ENCODE measurements at regions not wholly inside any gene's neighbourhood (a gene's known extent, or its start where the extent isn't known, plus 50 kb on each side); places are given as distances from the start of the nearest gene placed in this dataset.

GRCh38 chr5:56585999-56586691 lies 229.2 kb upstream of the MAP3K1 start:
- no peaks in the 10 kb centered on the region for H3K79me2 ChIP-seq (ENCODE audit: insufficient read depth, low read length)
- H2AFZ ChIP-seq (ENCODE audit: low read length), result no peak overlapping the region
- no TSS peak for BruUV-seq (replicated peaks)
- intact Hi-C loops (cut with micrococcal nuclease; ENCODE audit: unreplicated experiment) (no loop called here), in situ Hi-C loops (cut with HindIII; ENCODE audit: extremely low pct_ligation_motif_present, low pct_unique_long_range_greater_than_20kb) (no loop called here)
- peaks cover 4 to 23% of the 10 kb centered on the region in 2 experiments for H3K27me3 ChIP-seq (ENCODE audit: control insufficient read depth in 1 of 2, insufficient read depth in 2 of 2, low read length in 2 of 2)
- no peaks in the 10 kb centered on the region for H3K36me3 ChIP-seq (replicated peaks in 1 of 2; ENCODE audit: control insufficient read depth in 1 of 2, insufficient read depth in 2 of 2, low read length in 2 of 2)
- no peak overlapping the region for H3K9ac ChIP-seq (ENCODE audit: insufficient read depth, low read depth, low read length)
- DNase-seq (ENCODE audit: low spot score) (no peak), ATAC-seq (no peak; the same call in 2 of the 3 replicates), FAIRE-seq (no peak)
- H3K9me3 ChIP-seq (ENCODE audit: low read length), result no peaks in the 10 kb centered on the region
- no peaks in the 10 kb centered on the region for H4K20me1 ChIP-seq (ENCODE audit: insufficient read depth, low read length)
- H3K4me1 ChIP-seq (ENCODE audit: insufficient read depth, low read length), result peaks cover 10% of the 10 kb centered on the region; the same call in 1 of the 2 replicates
- WGBS (ENCODE audit: low lambda C conversion rate), result 33% methylated on average over 12 of the region's 14 CpGs
- ChIA-PET CTCF (ENCODE audit: low intra/inter-chr PET ratio, low total read pairs) (no interaction called here), POLR2A (no interaction called here)
- H3K4me3 ChIP-seq (replicated peaks in 1 of 3; ENCODE audit: insufficient read depth in 1 of 3, low read depth in 2 of 3, low read length in 3 of 3), result no peak overlapping the region
- no peak overlapping the region for H3K27ac ChIP-seq (ENCODE audit: extremely low read length, insufficient read depth, low read length)
- TF ChIP-seq ZZZ3 (CRISPR knock-in tag; IDR thresholded peaks at IDR 0.05; ENCODE audit: borderline replicate concordance) (no peak), RNF2 (conservative IDR thresholded peaks at IDR 0.05; ENCODE audit: low read depth) (0 out of 2 replicates have a peak, but pooled peaks have one; percentile 39), MAFK (conservative IDR thresholded peaks at IDR 0.05 in 1 of 2, IDR thresholded peaks at IDR 0.05 in 1 of 2; ENCODE audit: low read length in 2 of 2) (no peak), EHMT2 (IDR thresholded peaks at IDR 0.05; ENCODE audit: borderline replicate concordance, low read depth, low read length) (no peak)
- H3K4me2 ChIP-seq (ENCODE audit: low read depth, low read length), result no peak overlapping the region; the same call in 1 of the 2 replicates

DNA sequence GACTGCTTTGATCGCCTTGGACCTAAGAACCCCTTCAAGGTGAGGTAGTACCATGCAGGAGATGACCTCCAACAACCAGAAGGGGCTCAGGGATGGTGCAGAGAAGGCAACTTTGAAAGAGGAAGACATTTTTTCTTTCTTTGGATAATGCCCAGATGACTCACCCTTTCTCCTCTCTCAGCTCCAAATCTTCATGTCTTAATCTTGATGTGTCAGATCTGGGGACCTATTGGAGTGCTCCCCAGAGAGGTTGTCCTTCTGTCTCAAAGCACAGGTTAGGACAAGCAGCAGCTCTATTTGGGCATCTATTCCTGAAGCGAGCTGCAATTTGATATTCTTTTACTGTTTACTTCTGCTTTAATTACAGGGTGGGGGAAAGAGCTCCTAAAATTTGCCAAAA lies 229.9 kb upstream of the MAP3K1 start:
- no peak for FAIRE-seq
- 12% methylated on average over 2 of the region's 2 CpGs for WGBS (ENCODE audit: low lambda C conversion rate)
- Histone ChIP-seq H2AFZ (ENCODE audit: low read length) (no peak overlapping the region), H3K79me2 (ENCODE audit: insufficient read depth, low read length) (no peaks in the 10 kb centered on the region), H3K9ac (ENCODE audit: insufficient read depth, low read depth, low read length) (no peak overlapping the region), H3K36me3 (replicated peaks in 1 of 2; ENCODE audit: control insufficient read depth in 1 of 2, insufficient read depth in 2 of 2, low read length in 2 of 2) (no peaks in the 10 kb centered on the region), H3K4me3 (replicated peaks in 1 of 3; ENCODE audit: insufficient read depth in 1 of 3, low read depth in 2 of 3, low read length in 3 of 3) (no peak overlapping the region), H3K27ac (ENCODE audit: extremely low read length, insufficient read depth, low read length) (no peak overlapping the region), H3K4me1 (ENCODE audit: insufficient read depth, low read length) (peaks cover 10% of the 10 kb centered on the region; the same call in 1 of the 2 replicates), H3K4me2 (ENCODE audit: low read depth, low read length) (no peak overlapping the region), H3K27me3 (ENCODE audit: control insufficient read depth in 1 of 2, insufficient read depth in 2 of 2, low read length in 2 of 2) (peaks cover 4 to 25% of the 10 kb centered on the region in 2 experiments), H4K20me1 (ENCODE audit: insufficient read depth, low read length) (no peaks in the 10 kb centered on the region), H3K9me3 (ENCODE audit: low read length) (no peaks in the 10 kb centered on the region)
- no peak for ATAC-seq
- POLR2A ChIA-PET, result no interaction called here
- no TSS peak for BruUV-seq (replicated peaks)
- DNase-seq (ENCODE audit: low spot score), result no peak
- in situ Hi-C loops (cut with HindIII; ENCODE audit: extremely low pct_ligation_motif_present, low pct_unique_long_range_greater_than_20kb), result no loop called here
- CTCF ChIA-PET (ENCODE audit: low intra/inter-chr PET ratio, low total read pairs), result no interaction called here
- TF ChIP-seq YEATS4 (CRISPR knock-in tag; IDR thresholded peaks at IDR 0.05; ENCODE audit: borderline replicate concordance) (no peak), ZNF674 (CRISPR knock-in tag; IDR thresholded peaks at IDR 0.05; ENCODE audit: low read depth) (no peak), NFKB2 (CRISPR knock-in tag; IDR thresholded peaks at IDR 0.05; ENCODE audit: borderline replicate concordance) (no peak)
- intact Hi-C loops (cut with micrococcal nuclease; ENCODE audit: unreplicated experiment), result no loop called here

All from HepG2 (cell line).